Occipital lobe (tissue), 1 donor: ENCODE measurements at regions not wholly inside any gene's neighbourhood (a gene's known extent, or its start where the extent isn't known, plus 50 kb on each side); places are given as distances from the start of the nearest gene placed in this dataset.

Experiments
- DNase-seq: peaks from one replicate; lab custom pipeline; 2025; lab: John Stamatoyannopoulos, UW

GRCh38 chr12:13687633-13688032 is 293.8 kb downstream of the GRIN2B start:
- no peak for DNase-seq

DNA sequence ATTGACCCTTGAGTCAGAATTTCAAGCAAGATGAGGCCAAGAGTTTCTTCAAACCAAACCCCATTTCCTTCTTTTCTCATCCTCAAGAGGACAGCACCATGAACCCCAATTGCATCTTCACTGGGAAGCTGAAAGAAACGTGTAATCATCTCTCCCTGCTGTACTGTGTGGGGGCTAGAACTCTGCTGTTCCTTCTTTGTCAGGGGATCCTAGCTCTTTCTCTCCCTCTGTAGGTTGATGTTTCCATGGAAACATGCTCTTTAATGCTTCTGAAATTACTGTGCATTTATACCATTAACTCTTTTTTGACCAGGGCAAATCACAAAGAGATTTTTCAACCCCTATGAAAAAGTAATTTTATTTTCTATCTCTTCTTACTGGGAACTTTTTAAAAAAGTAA is 295.1 kb downstream of the GRIN2B start:
- no peak for DNase-seq

DNA sequence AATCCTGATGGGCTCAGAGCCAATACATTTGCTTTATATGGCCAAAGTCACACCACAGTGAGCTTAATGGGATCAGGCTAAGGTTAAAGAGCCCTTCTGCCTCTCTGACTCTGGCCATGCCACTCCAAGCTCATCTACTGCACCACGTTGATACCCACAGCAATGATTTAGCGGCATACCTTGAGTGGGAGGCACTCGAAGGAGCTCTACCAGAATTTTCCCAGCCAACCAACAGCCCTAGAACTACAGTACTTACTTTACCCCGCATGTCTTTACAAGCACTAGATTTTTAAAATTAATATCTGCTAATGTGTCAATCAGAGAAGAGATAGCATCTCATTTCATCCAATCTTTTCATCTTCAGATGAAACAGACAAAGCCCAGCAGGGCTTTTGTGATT is 300.5 kb downstream of the GRIN2B start:
- no peak for DNase-seq

GRCh38 chr12:13676880-13677279 is 304.5 kb downstream of the GRIN2B start:
- DNase-seq = no peak

GRCh38 chr12:13670285-13670866 is 311.0 kb downstream of the GRIN2B start:
- no peak for DNase-seq

GRCh38 chr12:13668880-13669279 is 312.5 kb downstream of the GRIN2B start:
- DNase-seq = no peak

DNA sequence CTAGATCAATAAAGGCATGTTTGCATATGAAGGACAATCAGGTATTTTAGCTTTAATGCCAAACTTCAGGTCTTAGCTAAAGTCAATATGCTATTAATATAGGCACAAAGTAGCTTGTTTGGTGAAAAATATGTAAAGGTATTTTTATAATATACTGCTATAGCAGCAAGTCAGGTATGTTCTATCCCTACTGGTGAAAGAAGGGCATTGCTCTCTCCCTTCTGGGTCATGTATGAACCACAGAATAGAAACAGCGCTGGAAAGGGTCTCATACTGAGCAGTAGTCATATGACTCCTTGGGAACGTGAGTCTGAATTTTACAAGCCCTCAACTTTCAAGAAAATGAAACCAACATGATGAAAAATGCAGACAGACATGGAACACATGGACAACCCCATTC is 314.6 kb downstream of the GRIN2B start:
- DNase-seq = no peak

- DNase-seq = peak; percentile 9
Observed at GRCh38 chr12:13661005-13661887, 320.2 kb downstream of the GRIN2B start.

DNA sequence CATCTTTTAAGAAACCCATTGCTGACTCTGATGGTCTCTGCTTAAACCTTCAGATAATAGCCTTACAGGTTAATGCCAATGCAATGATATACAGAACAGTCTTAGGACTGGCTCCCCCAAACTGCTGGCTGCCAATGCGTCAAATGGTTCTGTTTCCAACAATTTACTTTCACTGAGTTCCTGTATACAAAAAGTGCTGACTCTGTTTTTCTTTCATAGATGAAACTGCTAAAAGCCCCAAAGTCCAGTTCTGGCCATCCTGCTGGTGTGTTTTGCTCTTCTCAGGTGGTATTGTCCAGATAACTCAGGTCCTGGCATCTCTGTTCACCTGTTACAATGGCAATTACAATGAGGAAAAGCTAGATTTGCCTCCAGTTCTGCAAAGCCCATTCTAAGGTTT is 326.9 kb downstream of the GRIN2B start:
- DNase-seq = no peak

- no peak for DNase-seq
Observed at GRCh38 chr12:13652105-13652504, 329.3 kb downstream of the GRIN2B start.

DNA sequence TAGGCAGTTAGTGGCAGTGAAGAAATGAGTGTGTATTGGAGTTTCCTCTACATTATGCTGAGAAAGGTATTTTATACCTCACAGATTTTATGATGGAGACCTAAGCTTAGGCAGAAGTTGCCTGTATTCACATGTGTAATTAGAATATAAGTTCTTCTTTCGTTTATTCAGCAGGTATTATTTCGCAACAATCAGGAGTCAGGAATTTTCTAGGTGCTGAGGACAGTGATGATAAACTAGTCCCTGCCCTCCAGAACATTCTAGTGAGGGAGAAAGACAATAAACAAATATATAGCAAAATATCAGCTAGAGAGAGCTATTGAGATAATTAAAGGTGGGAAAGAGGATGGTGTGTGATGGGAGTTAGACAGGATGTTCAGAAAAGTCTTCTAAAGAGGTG is 345.7 kb downstream of the GRIN2B start:
- DNase-seq = no peak

- no peak for DNase-seq
Observed at GRCh38 chr12:13631873-13632272, 349.5 kb downstream of the GRIN2B start.

DNA sequence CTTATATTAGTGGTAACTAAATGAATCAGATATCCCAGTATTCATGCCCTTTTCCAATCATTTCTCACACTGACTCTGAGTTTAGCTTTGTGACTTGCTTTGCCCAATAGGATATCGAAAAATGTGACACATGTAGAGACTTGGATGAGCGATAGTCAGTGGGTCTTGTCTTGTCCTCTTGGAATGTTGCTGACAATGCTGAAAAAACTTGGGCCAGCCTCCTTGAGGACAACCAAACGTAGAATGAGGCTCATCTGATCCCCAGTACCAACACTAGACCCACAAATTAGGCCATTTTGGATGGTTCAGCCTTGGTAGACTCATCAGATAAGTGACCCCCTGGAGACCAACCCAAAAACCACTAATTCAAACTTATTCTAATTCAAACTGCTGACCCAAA is 351.0 kb downstream of the GRIN2B start:
- no peak for DNase-seq

DNA sequence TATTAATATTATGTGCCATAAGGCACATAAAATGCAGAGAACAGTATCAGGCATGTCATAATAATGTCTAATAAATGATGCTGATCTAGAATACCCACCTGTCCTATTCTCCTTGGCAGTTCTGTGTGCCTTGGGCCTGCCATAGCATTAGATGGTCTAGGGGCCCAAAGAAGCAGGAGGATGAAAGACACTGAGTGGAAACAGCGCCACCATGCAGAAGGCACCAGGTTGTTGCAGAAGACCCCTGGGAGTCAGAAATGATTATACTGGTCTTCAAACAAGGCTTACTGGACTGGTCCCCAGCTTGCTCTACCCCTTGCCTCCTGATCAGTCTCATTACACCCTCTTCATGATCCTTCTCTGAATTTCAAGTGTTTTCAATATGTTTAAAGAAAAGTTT is 353.3 kb downstream of the GRIN2B start:
- no peak for DNase-seq

GRCh38 chr12:13627536-13627935 is 353.9 kb downstream of the GRIN2B start:
- no peak for DNase-seq

DNA sequence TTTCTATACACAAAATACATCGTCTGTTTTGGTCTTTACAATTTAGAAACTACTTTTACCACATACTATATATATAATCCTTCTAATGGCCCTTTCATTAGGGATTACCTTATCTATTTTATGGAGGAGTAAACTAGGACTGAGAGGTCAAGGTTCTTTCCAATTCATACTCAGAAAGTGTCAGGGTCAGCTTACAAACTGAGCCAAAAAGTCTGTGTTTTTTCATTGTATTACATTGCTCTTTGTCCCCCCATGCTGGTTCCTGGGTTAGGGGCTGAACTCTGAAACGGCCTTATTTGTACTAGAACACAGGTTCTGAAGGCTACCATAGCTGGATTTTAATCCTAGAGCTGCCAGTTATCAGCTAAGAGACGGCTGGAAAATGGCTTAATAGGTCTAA is 368.1 kb downstream of the GRIN2B start:
- DNase-seq = no peak

GRCh38 chr12:13609894-13610679 is 371.3 kb downstream of the GRIN2B start:
- DNase-seq = no peak

- DNase-seq = no peak
Observed at GRCh38 chr12:13606290-13606689, 375.1 kb downstream of the GRIN2B start.

- peak; percentile 45 for DNase-seq
Observed at GRCh38 chr12:13603953-13604352, 377.4 kb downstream of the GRIN2B start.

GRCh38 chr12:13602172-13602571 is 379.2 kb downstream of the GRIN2B start:
- DNase-seq = no peak

DNA sequence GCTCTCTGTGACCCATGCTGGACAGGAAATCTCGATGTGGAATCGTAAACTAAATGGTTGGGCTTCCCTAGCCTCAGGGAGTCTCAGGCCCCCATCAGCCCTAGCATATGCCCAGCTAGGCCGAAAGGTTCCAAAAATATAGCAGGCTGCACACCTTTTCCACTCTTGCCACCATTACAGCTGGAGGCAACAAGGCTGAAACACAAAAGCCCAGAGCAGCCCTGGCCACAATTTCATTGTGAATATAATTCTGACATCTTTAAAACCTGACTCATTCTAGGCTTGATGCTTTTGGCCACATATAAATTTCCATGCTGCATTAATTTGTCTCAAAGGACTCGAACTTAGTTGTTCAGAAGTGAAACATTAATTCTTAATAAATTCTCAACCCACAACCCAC is 382.2 kb downstream of the GRIN2B start:
- no peak for DNase-seq

GRCh38 chr12:13597837-13598236 is 383.6 kb downstream of the GRIN2B start:
- no peak for DNase-seq
